Stimulated activated effector memory CD8-positive, alpha-beta T cell treated with anti-CD3 and anti-CD28 coated beads, Interleukin-12 subunit alpha, Interleukin-12 subunit beta, amount 100 ng/mL, for 72 hours (primary cell): ENCODE measurements at regions not wholly inside any gene's neighbourhood (a gene's known extent, or its start where the extent isn't known, plus 50 kb on each side); places are given as distances from the start of the nearest gene placed in this dataset.

ENCODE experiments used
- ATAC-seq: fragments of 150-1000 bp; cut with Tn5 transposase; 2 replicates; pipeline ENCODE4 v1.10.0; 2021
- DNase-seq, 2 donors: peaks; one replicate each; pipeline ENCODE4 v3.0.0; 2021 to 2022; ENCODE audit warnings: low spot score in 2 of 2
- H3K27ac Mint-ChIP-seq: one replicate; pipeline ENCODE4 v1.8.0; 2022; ENCODE audit warnings: mild to moderate bottlenecking, mixed read lengths
- H3K36me3 Mint-ChIP-seq: one replicate; pipeline ENCODE4 v1.8.0; 2022; ENCODE audit warnings: mild to moderate bottlenecking, mixed read lengths
- H3K4me1 Mint-ChIP-seq: one replicate; pipeline ENCODE4 v1.8.0; 2022; ENCODE audit warnings: mixed read lengths
- H3K4me3 Mint-ChIP-seq: one replicate; pipeline ENCODE4 v1.8.0; 2022; ENCODE audit warnings: mild to moderate bottlenecking, mixed read lengths
- H3K9me3 Mint-ChIP-seq: one replicate; pipeline ENCODE4 v1.8.0; 2022; ENCODE audit warnings: mixed read lengths

DNA sequence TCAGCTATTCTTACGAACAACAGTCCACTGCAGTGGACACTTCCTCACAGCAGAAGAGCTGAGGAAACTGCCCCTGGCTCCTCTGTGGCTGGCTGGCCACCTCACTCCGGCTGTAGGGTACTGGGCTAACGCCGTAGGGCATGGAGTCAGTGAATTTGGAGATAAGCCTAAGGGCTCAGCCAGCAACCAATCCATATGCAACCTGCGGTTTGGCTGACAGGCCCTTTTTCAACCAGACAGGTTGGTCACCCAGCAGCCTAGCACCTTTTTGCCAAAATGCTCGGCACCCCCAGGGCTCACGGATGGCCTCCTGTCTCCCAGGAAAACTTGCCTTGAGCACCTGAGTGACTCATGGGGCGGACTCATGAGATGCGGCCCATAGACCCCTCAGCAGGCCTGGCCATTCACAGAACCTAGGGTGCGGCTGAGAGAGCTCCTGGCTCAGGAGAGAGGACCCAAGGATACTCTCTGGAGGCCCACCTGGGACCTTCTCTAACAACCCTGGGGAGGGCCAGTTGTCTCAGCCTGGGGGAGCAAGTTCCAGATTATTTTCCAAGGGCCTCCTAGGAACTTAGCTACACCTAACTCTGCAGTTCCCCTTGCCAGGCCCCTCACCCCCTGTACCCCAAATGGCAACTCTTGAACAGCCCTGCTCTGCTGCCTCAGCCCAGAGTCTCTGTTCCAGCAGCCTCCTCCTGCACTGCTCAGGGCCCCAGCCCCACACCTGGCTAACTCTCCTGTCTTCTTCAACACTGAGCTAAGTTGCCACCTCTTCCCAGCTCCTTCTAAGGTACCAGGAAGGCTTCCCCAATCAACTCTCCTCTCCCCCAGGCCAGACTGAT, 252.1 kb downstream of the CYP26B1 start:
- no peak for ATAC-seq
- no peaks in the 10 kb centered on the region for H3K36me3 Mint-ChIP-seq

DNA sequence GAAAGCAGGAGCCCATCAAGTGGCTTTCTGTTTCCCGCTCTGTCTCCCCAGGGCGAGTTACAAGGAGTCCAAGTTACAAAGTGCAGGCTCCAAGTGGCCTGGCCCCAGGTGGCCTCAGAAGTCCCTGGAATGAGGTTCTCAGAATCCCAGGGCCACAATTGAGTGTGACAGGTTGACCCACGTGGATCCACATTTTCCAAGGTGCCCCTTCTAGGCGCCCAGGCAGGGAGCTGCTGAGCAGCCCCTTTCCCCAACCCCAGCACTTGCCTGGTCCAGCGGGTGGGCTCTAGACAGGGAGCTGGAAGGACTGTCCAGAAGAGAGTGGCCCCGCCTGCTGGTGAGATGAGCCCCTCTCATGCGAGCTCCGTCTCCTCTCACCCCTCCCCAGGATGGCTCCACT, 253.4 kb downstream of the CYP26B1 start:
- DNase-seq (peak in 1 of 2 donors; percentile 18), ATAC-seq (no peak)
- H3K4me1 Mint-ChIP-seq: no peaks in the 10 kb centered on the region
- no peaks in the 10 kb centered on the region for H3K36me3 Mint-ChIP-seq
- H3K27ac Mint-ChIP-seq: no peak overlapping the region
- no peak overlapping the region for H3K4me3 Mint-ChIP-seq
- H3K9me3 Mint-ChIP-seq: no peaks in the 10 kb centered on the region

More for the DNA sequence above, 252.1 kb downstream of the CYP26B1 start:
- no peak overlapping the region for H3K27ac Mint-ChIP-seq
- peaks cover 2% of the 10 kb centered on the region for H3K9me3 Mint-ChIP-seq
- no peak overlapping the region for H3K4me3 Mint-ChIP-seq
- H3K4me1 Mint-ChIP-seq: no peaks in the 10 kb centered on the region
- peak in 1 of 2 donors; percentile 23 for DNase-seq

DNA sequence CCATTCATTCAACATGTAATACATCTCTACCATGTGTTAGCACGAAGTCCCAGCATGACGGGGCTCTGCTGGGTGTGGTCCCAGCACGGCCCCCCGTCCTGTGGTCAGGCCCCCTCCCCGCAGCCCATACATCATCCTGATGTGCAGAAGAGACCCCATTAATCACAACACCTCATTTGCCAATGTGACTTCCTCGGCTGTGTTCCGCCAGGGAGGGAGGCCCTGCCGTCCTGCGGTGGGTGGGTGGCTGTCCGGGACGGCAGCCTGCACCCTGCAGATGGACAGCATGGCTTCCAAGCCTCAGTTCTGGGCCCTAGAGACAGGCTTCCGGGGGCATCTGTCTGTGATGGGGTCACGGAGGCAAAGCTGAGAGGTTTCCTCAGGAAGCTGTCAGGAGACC, 254.0 kb downstream of the CYP26B1 start:
- Mint-ChIP-seq H3K4me3 (no peak overlapping the region), H3K27ac (no peak overlapping the region), H3K9me3 (no peaks in the 10 kb centered on the region), H3K4me1 (no peaks in the 10 kb centered on the region), H3K36me3 (no peaks in the 10 kb centered on the region)
- DNase-seq (peak in 1 of 2 donors; percentile 8), ATAC-seq (no peak)

DNA sequence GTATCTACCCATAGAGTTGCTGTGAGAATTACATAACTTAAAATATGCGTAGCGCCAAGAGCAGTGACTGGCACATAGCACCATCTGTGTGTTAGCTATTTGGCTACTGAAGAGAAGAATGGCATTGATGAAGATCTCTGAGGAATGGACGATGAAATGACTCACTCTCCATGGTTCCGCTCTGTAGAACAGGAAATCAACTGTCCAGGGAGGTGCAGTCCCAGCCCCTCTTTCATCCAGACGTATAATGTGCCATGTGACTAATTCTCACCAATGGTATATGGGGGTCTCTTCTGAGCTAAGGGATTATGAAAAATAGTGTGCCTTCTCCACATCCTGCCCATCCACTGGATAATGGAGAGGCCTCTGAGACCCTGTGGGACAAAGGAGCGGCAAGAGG, 254.8 kb downstream of the CYP26B1 start:
- no peaks in the 10 kb centered on the region for H3K4me1 Mint-ChIP-seq
- H3K4me3 Mint-ChIP-seq: no peak overlapping the region
- no peak for DNase-seq
- no peaks in the 10 kb centered on the region for H3K36me3 Mint-ChIP-seq
- ATAC-seq: no peak
- H3K27ac Mint-ChIP-seq: no peak overlapping the region
- H3K9me3 Mint-ChIP-seq: no peaks in the 10 kb centered on the region

DNA sequence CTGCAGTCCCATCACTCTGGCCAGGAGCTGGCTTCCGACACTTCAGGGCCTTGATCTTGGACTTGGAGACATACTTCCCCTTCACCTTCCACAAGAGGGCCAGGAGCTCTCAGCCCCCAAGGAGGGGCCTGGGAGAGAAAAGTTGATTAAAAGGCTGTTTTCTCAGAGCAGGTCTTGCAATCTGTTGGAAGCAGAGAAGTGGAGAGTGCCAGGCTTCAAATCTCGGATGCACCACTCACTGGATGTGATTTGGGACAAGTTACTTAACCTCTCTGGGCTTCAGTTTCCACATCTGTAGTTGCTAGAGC, 255.3 kb downstream of the CYP26B1 start:
- no peak for ATAC-seq
- Mint-ChIP-seq H3K4me3 (no peak overlapping the region), H3K4me1 (no peaks in the 10 kb centered on the region), H3K9me3 (no peaks in the 10 kb centered on the region), H3K36me3 (no peaks in the 10 kb centered on the region), H3K27ac (no peak overlapping the region)
- no peak for DNase-seq

DNA sequence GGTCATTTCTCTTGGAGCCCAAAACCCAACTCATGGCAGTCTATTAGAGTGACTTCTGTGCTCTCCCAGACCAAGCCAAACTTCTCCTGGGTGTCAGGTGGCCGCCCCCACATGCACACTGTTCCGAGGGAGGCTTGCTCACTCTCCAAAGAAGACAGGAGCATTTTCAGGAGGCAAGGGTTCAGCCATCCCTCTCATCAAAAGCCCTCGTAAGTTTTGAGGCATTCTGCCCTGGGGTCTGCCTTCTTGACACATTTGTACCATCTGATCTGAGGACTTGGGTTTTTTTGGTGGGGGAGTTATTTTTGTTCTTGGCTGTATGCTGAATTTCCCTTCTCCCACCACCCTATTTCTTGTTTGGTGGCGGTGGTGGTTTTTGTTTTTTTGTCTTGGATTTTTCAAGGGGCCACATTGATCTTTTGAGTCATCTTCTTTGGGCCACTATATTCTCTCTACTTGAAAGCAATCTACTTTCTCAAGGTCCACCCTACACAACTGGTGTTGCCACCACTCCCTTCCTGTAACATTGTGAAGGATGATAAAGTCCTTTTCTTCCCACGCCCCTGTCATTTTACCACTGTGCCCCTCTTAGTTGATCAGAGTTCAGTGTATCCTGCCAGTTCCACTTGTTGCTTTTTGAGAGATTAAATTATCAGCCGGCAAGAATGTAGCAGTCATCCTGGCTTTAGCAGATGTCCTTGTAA, 255.8 kb downstream of the CYP26B1 start:
- DNase-seq (peak in 1 of 2 donors; percentile 13), ATAC-seq (no peak)
- Mint-ChIP-seq H3K9me3 (no peaks in the 10 kb centered on the region), H3K27ac (no peak overlapping the region), H3K4me3 (no peak overlapping the region), H3K4me1 (no peaks in the 10 kb centered on the region), H3K36me3 (no peaks in the 10 kb centered on the region)

DNA sequence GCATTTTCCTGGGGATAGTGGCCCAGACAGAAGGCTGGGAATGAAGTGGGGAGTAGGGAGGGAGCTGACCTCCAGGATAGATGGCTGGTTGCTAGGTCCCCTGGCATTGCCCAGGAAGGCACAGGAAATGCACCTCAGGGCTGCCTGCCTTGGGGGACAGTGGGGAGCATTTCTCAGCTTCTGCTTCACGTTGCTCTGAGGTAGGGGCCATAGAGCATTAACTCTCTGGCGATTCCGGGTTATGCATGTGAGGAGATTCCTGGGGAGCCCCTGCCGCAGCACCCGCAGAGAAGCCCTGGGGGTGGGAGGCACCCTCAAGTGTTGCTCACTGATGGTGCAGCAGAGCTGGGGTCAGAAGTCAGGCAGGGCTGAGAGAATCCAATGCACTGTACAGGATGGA, 256.5 kb downstream of the CYP26B1 start:
- no peaks in the 10 kb centered on the region for H3K4me1 Mint-ChIP-seq
- ATAC-seq (no peak), DNase-seq (peak in 1 of 2 donors; percentile 34)
- H3K4me3 Mint-ChIP-seq: no peak overlapping the region
- peaks cover 3% of the 10 kb centered on the region for H3K9me3 Mint-ChIP-seq
- H3K36me3 Mint-ChIP-seq: no peaks in the 10 kb centered on the region
- no peak overlapping the region for H3K27ac Mint-ChIP-seq

DNA sequence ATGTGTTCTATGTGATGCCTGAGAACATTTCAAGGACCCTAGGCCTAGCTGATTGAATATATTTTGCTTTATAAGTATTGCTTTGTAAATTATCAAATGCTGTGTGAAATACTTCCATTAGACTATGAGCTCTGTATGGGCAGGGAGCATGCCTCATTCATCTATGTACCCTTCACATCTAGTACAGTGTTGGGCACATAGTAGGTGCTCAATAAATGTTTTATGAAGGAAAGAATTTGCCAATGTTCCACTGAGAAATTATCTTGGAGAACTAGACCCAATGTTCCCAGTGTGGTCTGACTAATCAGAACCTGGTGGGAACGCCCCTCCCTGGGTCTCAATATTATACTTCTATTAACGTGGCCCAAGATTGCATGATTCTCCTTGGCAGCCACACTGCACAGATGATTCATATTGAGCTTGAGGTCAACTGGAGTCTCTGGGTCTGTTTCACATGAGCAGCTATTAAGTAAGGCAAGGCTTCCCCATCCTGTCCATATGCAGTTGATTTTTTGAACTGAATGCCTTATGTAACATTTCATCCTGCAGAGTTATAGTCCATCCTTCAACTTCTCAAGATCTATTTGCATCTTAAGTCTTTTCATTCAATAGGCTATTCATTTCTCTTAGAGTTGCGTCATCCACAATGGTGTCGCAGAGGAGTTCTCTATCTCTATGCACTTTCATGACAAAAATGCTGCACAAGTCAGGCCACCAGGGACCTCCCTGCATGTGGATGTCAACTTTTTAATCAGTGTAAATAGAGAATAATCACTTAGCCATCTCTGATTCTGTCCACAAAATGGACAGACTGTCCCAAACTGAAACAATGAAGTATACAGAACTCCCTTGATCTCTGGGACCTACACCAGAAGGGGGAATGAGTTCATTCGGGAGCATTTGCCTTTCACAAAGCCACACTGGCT, 257.6 kb downstream of the CYP26B1 start:
- no peak for ATAC-seq

DNA sequence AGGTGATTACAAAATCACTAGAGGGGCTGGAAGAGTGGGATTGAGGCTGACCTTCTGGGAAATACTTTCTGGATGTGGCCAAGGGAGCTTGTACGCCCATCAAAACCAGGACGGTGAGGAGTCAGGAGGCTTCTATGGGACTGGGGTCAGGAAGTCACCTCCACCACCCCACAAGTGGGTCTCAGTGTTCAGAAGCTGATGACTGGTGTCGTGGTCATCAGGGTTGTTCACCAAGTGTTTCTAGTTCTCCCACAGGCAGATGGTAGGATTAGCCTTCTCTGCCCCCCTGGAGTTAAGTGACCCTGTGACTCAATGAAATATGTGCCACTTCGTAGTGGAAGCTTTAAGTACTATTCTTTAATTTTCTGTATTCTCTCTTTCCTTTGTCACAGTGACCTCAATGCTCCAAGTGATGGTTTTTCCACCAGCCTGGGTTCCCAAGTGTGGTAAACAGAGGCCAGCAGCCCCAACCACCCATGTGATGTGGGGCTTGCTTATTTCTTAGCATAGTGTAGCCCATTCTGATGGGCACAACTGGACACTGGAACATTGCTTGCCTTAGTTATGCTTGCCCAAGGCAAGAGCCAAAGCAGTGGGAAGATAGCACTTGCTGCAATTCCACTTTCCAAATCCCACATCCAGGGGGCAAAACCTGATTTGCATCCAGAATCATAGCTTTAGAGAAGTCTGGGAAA, 258.8 kb downstream of the CYP26B1 start:
- no peak for ATAC-seq
- Mint-ChIP-seq H3K36me3 (no peaks in the 10 kb centered on the region), H3K9me3 (peaks cover 3% of the 10 kb centered on the region), H3K4me3 (no peak overlapping the region), H3K4me1 (no peaks in the 10 kb centered on the region), H3K27ac (no peak overlapping the region)
- peak in 1 of 2 donors; percentile 10 for DNase-seq

More for the DNA sequence above, 257.6 kb downstream of the CYP26B1 start:
- DNase-seq: no peak
- H3K27ac Mint-ChIP-seq: no peak overlapping the region
- H3K36me3 Mint-ChIP-seq: no peaks in the 10 kb centered on the region
- peaks cover 3% of the 10 kb centered on the region for H3K9me3 Mint-ChIP-seq
- no peaks in the 10 kb centered on the region for H3K4me1 Mint-ChIP-seq
- no peak overlapping the region for H3K4me3 Mint-ChIP-seq

DNA sequence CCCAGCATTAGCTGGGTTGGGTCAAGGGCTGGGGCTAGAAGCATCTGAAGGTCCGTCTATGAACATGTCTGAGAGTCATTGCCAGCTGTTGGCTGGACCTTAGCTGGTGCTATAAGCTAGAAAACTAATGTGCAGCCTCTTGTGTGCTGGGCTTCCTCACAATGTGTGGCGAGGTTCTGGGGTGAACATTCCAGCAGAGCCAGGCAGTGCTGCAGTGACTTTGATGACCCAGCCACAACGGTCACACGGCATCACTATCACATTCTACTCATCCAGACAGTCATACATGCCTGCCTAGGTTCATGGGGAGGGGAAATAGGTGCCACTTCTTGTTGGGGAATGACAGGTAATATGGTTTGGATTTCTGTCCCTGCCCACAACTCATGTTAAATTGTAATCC, 260.5 kb downstream of the CYP26B1 start:
- Mint-ChIP-seq H3K36me3 (no peaks in the 10 kb centered on the region), H3K27ac (no peak overlapping the region), H3K4me3 (no peak overlapping the region), H3K9me3 (peaks cover 3% of the 10 kb centered on the region), H3K4me1 (no peaks in the 10 kb centered on the region)
- DNase-seq (no peak), ATAC-seq (no peak)

DNA sequence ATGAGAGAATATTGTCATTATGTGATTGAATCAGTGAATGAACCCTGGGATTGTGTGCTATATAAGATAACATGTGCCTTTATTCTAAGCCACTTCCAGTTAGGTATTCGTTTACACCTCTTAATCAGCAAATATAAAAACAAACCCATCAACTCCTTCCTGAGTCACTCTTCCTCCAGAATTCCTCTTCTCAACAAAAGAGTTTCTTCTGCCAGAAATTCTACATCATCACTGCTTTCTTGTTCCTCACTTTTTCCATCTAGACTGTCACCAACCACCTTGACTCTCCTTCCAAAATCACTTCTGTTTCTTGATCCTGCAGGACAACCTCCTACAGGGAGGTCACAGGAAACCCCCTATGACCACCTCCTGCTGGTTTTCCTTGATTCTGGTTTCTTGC, 261.4 kb downstream of the CYP26B1 start:
- H3K27ac Mint-ChIP-seq: no peak overlapping the region
- H3K36me3 Mint-ChIP-seq: no peaks in the 10 kb centered on the region
- no peak overlapping the region for H3K4me3 Mint-ChIP-seq
- DNase-seq (no peak), ATAC-seq (no peak)
- H3K4me1 Mint-ChIP-seq: no peaks in the 10 kb centered on the region
- H3K9me3 Mint-ChIP-seq: peaks cover 3% of the 10 kb centered on the region

DNA sequence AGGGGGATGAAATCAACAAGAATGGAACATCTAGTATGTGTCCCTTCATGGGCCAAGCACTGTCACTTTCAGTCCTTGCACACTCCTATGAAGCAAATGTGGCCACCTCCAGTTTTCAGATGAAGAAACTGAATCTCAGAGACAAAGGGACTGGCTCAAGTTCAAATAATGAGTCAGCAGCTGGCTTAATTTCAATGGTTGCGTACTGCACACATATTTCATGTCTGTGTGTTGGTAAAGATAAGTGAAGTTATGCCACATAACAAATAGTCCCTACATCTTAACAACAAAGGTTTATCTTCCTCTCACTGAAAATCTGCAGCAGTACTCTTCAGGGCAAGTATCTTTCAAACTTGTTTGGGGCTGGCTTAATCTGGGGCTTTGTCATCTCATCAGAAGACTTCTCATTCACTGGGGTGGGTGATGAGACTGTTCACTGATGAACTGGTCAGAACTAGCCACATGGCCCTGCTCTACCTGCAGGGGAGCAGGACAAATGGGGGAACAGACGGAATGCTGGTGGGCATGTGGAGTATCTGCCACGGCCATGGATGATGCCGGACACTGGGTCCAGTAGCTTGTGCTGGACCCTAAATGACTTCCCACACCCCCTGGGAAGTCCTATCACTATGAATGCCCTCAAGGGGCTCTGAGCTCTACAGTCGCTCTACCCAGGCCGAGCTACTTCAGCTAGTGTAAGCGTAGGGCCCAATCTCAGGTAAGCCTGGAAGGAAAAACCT, 263.2 kb downstream of the CYP26B1 start:
- no peak for ATAC-seq

DNA sequence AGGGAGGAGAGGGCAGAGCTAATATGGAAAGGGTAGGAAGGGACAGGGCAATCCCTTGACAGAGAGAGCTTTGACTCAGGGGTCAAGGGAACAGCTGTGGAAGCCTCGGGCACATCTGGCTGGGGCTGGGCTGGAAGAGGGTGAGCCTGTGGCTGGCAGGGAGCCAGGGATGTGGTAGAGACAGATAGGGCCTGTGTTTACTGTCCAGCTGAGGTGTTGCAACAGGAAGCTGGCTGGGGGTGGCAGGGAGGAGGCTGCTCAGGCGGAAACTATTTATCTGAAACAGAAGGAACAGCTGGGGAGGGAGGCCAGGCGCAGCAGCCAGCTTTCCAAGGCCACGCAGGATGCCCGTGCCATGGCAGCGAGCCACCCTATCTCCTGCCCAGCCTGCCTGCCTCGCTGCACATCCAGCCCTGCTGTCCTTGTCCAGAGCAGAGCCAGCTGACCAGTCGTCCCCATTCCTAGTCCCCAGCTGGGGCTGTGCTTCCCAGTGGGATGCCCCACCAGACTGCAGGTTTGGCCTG, 264.7 kb downstream of the CYP26B1 start:
- DNase-seq (no peak), ATAC-seq (no peak)
- no peaks in the 10 kb centered on the region for H3K36me3 Mint-ChIP-seq
- H3K4me1 Mint-ChIP-seq: no peaks in the 10 kb centered on the region
- peaks cover 3% of the 10 kb centered on the region for H3K9me3 Mint-ChIP-seq
- H3K4me3 Mint-ChIP-seq: no peak overlapping the region
- no peak overlapping the region for H3K27ac Mint-ChIP-seq

More for the DNA sequence above, 263.2 kb downstream of the CYP26B1 start:
- H3K27ac Mint-ChIP-seq: no peak overlapping the region
- H3K4me1 Mint-ChIP-seq: no peaks in the 10 kb centered on the region
- H3K4me3 Mint-ChIP-seq: no peak overlapping the region
- peaks cover 3% of the 10 kb centered on the region for H3K9me3 Mint-ChIP-seq
- DNase-seq: no peak
- H3K36me3 Mint-ChIP-seq: no peaks in the 10 kb centered on the region

DNA sequence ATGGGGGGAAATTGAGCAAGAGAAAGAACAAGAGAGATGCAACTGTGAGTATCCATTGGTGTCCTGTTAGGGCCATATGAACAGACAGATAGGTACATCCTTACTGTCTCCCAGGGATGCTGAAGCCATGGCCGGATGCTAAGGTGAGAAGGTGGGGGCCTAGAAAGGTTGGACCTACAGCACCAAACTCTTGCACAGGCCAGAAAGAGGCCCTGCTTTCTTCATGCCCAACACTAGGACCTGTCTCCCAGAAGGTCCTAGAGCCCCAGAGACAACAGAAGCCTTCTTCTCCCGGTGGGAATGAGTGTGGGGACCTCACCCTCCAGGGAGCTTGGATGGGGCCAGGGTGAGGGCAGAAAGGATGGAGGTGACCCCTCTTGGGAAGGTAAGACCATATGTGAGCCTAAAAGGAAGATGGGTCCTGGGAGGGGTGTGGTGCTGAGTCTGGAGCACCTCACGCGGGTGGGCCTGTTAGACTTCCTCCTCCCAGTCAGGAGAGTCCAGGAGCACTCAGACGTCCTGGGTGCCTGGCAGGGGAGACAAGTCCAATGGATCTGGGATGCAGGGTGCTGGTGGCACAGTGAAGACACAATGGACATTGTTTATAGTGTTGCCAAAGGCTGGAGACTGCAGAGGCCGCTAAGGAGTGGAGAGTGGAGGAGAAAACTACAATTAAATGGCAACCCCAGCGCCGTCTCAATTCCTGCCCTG, 265.3 kb downstream of the CYP26B1 start:
- DNase-seq (no peak), ATAC-seq (no peak)
- Mint-ChIP-seq H3K36me3 (no peaks in the 10 kb centered on the region), H3K4me3 (no peak overlapping the region), H3K4me1 (no peaks in the 10 kb centered on the region), H3K27ac (no peak overlapping the region), H3K9me3 (peaks cover 3% of the 10 kb centered on the region)
